HG03060 (cell line): ENCODE measurements at regions not wholly inside any gene's neighbourhood (a gene's known extent, or its start where the extent isn't known, plus 50 kb on each side); places are given as distances from the start of the nearest gene placed in this dataset.
"Not testable (repeated sequence)": the region's sequence is repeated elsewhere in the genome, so short reads cannot be mapped to it uniquely, and the experiment has no call there.

Source experiments
- ATAC-seq: cut with Tn5 transposase; IDR thresholded peaks from one replicate; pipeline ENCODE4 v1.9.1; 2021; ENCODE audit warnings: low read depth, moderate number of reproducible peaks; ENCODE audit not compliant: unreplicated experiment

DNA sequence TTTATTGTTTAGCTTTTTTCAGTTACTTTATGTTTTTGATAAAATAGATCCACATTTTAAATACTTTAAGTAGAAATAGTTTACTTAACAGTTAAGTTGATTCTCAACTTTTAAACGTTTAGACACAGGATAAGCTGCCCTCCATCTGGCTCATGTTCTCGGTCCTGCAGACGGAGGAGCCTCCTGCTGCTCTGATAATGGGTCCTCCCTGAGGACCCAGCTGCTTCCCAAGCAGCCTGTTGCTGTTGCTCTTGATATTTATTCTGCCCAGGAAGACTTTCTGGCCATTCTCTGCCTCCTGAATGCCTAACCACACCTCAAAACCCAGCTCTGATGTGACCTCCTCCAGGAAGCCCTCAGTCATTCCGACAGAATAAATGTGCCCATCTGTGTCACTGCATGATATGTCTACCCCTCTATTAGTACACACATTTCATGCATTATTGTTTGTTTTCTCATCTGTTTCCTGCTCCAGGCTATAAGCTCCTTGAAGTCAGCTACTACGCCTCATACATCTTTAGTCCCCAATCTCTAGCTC lies 267.2 kb upstream of the MSX2 start:
- no peak for ATAC-seq

DNA sequence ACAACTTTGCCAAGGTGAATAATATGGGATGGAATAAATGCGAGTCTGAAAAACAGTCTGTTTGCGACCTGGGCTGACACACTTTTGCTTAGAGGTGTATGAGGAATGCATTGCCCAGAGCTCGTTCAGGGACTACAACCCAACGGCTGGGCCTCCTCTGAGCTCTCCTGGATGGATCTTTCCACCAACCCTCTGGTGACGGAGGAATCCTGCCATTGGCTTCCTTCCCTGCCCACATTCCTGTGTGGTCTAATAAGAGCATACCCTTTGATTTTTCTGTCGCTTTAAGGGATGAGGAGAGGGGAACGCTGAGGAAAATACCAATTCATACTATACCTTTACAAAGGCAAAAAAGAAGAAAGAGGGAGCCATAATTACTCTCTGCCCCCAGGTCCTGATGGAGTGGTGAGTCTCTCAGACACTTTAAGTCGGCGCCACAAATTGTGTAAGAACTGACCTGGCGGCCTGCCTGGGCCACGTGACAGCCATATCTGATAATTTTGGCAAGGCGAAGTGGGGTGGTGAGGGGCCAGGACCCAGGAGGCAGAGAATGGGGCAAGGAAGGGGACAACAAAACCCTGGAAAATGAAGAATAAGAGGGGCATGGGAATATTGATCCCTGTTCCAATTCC lies 265.2 kb upstream of the MSX2 start:
- no peak for ATAC-seq

DNA sequence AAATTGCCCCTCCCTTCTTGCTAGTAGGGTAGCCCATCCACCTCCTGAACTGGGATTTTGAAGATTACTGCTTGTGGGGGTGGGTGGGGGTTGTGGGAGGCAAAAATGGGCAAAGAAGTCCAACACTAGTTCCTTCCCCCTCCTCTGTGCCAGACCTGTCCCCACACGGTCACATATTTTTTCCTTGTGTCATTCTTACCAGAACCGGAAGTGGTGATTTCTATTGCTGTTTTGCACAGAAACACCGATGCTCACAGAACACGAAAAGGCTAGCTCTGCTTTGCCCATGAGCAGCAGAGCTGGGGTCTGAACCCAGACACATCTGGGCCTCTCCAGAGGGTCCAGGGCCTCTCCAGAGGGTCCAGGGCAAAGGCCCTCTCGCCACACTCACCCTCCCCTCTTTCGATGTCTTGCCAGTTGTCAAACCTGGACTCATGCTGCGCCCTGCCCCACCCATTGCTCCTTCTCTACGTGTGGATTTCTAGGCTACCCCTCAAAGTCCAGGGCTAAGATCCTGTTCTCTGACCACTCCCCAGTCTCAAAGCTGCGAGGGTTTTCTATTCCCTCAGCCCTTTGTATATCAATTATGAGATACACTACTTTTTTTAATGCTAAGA lies 264.4 kb upstream of the MSX2 start:
- no peak for ATAC-seq

DNA sequence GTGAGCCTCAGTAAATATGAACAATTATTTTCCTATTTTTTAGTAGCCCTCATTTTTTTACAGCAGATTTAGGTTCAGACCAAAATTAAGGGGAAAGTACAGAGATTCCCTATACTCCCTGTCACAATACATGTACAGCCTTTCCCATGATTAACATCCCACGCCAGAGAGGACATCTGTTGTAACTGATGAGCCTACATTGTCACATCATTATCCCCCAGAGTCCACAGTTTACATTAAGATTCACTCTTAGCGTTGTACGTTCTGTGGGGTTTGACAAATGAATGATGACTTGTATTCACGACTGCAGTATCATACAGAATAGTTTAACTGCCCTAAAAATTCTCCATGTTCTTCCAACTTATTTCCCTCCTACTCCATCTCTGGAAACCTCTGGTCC lies 262.3 kb upstream of the MSX2 start:
- ATAC-seq: no peak

DNA sequence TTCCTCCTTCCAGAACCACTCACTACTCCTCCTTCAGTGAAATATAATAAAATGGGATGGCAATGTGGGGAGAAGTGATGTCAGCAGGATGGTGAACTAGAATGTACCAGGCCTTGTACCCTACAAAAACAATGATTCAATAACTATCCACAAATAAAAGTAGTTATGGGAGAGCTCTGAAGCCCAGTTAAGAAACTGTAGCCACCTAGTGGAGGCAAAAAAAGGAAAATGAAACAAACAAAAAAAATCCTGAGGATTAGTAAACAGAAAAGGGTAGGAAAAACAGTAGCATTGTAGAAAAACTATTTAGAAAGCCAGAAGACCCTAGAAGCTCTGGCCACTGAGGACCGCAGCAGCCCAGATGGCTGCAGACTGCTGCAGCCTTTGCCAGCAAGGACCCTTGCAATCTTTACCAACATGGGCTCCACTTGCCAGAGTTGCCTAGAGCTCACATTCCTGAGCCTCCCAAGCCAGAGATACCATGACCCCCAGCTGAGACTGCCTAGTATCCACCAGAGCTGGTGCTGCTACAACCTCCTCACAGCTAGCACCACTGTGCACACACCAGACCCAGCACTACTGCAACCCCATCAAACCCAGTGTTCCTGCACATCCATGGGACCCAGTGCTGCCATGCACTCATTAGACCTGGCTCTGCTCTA lies 259.7 kb upstream of the MSX2 start:
- no peak for ATAC-seq

DNA sequence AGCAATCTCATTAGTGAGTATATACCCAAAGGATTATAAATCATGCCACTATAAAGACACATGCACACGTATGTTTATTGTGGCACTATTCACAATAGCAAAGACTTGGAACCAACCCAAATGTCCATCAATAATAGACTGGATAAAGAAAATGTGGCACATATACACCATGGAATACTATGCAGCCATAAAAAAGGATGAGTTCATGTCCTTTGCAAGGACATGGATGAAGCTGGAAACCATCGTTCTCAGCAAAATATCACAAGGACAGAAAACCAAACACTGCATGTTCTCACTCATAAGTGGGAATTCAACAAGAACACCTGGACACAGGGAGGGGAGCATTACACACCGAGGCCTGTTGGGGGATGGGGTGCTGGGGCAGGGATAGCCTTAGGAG lies 252.9 kb upstream of the MSX2 start:
- not testable (repeated sequence) for ATAC-seq

DNA sequence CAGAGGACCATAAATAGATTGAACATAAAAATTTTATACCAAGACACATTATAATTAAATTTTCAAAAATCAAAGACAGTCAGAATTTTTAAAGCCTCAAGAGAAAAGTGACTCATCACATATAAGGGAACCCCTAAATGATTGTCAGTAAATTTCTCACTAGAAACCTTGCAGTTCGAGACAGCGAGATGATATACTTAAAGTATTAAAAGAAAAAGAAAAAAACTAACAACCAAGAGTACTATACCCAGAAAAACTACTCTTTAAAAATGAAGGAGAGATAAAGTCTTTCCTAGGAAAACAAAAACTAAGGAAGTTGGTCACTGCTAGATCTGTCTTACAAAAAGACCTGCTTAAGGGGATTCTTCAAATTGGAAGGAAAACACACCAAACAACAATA lies 251.4 kb upstream of the MSX2 start:
- no peak for ATAC-seq

DNA sequence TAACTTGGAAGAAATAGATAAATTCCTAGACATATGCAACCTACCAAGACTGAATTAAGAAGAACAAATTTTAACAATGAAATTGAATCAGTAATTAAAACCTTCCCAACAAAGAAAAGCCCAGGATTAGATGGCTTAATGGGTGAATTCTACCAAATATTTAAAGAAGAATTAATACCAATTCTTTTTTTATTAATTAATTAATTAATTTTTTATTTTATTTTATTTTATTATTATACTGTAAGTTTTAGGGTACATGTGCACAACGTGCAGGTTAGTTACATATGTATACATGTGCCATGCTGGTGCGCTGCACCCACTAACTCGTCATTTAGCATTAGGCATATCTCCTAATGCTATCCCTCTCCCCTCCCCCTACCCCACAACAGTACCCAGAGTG lies 248.4 kb upstream of the MSX2 start:
- ATAC-seq: not testable (repeated sequence)

DNA sequence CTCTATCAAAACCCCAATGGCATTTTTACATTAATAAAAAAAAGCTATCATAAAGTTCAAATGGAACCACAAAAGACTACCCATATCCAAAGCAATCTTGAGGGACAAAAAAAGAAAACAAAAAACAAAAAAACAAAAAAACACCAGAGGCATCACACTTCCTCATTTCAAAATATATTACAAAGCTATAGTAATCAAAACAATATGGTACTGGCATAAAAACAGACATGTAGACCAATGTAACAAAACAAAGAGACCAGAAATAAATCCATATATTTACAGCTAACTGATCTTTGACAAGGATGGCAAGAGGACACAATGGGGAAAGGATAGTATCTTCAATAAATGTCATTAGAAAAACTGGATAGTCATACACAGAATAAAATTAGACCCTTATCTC lies 245.1 kb upstream of the MSX2 start:
- no peak for ATAC-seq

DNA sequence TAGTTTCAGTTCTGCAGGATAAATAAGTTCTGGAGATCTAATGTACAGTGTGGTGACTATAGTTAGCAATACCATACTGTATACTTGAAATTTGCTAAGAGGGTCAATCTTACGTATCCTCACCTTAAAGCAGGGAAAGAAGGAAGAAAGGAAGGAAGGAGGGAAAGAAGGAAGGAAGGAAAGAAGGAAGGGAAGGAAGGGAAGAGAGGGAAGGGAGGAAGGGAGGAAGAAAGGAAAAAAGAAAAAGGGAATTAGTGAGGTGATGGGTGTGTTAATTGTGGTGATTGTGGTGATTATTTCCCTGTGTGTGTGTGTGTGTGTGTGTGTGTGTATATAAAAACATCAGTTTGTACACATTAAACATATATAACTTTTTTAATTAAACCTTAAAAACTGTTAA lies 242.6 kb upstream of the MSX2 start:
- ATAC-seq: no peak

DNA sequence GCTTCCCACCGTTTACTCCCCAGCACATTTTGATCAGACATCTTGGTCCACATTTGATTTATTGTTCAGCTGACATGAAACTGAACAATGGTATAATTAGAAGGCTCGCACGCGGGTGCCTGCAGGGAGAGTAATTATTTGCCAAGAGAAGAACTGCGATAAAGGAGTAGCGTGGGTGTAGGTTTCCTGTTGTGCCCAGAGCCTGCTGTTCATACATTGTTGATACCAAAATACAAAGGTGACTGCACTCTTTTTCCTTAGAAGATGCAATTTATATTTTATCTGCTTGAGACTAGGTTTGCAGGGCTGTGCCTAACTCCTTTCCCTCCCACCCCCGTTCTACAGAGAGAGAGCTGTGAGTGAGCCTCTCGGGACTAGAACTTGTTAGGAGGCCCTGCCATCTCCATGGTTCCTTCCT lies 241.8 kb upstream of the MSX2 start:
- ATAC-seq: no peak

DNA sequence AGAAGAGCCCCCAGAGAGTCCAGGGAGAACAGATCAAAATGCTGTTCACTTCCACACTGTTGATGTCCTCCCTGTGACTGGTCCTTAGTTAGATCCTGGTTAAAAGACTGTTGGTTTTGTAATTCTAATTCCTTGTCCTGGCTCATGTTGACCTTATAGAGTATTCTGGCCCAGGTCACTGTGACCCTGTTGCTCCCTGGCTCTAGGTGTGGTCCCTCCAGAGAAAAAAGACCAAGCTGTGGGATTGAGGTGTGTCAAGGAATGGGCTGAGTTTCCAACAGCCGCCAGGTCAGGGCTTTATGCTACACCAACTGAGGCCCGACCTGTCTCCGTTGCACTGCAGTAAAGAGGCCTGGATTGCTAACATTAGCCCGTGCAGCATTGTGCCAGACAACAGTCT lies 241.0 kb upstream of the MSX2 start:
- no peak for ATAC-seq

DNA sequence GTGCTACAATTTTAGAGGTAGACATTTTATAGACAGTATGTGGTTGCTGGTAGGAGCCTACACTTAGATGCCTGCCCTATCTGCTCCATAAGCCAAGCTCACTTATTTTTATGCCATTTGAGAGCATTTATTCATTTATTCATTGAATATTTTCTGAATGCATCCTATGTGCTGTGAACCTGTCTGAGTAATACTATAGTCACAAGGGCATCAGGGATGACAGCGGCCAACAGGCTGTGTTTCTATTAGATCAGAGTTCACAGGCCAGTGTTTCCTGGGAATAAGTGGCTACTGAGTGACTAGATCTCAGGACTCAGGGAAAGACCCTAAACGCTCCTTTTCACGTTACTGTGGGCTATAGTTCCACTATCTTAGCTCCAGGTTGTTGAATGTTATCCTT lies 235.2 kb upstream of the MSX2 start:
- no peak for ATAC-seq

DNA sequence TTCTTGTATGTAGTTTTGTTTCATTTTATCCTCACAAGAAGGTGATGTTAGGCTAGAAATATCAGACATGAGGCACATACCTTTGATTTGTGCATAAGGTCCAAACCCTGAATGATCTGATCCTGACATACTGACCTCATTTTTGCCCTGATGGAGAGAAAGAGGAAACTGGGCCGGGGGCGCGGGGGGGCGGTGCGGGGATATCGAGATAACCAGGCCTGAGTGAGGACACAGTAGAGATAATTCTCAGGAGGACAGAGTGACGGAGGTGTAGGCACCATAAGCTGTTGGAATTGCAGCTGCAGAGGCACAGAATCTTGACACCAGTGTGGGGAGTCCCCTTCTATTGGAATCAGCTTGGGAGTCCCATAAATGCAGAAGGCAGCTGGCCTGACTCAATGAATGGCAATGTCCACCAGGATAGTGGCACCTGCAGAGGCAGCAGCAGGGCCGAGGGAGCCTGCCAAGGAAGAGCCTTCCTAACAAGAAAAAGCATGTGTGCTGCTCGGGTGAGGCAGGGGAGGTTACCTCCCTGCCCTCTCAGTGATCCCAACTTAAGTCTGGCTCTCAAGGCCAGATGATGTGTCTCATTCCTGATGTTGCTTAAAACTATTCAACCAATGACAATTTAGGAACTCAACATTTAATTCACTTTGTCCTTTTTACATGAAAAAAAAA lies 234.3 kb upstream of the MSX2 start:
- no peak for ATAC-seq

DNA sequence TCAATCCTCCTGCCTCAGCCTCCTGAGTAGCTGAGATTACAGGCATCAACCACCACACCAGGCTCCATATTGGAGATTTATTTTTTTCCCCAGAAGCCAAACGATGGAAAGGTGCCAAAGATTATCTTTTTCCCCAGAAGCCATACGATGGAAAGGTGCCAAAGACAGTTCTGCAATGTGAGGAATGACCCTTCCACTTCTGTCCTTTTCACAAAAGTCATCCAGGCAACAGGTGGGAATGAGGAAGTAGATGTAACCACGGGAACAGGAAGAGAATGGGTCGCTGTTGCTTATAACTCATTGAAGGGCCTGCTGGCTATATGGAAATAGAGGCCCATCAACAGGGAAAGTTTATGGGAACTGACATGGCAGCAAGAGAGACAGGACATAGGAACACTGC lies 233.7 kb upstream of the MSX2 start:
- ATAC-seq: no peak

DNA sequence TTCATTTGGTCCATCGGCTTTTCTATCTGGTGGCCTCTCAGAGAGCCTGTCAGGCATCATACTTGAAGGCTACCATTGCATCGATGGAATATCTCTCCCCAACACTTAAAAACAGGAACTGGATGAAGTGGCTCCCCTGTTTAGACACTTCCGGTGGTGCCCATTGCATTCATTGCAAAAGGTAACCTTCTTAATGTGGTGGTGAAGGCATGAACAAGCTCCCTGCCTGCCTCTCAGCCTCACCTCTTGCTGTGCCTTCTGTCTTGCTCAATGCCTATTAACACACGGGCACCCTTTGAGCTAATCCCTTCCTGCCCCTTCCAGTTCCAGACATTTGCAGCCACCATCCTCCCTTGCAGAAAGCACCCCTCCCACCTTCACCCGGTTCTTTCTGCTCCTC lies 233.1 kb upstream of the MSX2 start:
- ATAC-seq: no peak

DNA sequence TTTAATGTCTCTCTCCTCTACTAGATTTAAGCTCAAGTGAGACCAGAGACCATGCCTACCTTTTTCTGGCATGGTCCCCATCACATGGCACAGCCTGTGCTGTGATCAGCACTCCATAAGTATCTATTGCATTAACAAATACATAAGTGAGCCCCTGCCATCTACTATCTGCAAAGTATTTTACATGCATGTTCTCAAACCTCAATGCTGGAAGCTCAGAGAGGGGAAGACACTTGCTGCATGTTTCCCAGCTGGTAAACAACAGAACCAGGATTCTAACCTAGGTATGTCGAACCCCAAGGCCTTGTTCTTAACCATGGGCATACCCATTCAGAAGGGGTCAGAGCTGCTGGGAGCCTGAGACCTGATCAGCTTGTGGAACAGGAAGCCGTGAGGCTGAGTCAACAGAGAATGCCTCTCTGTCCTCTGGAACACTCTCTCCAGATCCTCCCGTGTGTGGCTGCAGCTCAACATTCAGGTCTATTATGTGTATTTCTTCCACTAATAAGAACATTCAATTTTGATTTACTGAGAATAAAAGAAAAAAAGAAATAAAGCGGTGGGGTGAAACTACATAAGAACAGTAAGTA lies 232.5 kb upstream of the MSX2 start:
- ATAC-seq: no peak

DNA sequence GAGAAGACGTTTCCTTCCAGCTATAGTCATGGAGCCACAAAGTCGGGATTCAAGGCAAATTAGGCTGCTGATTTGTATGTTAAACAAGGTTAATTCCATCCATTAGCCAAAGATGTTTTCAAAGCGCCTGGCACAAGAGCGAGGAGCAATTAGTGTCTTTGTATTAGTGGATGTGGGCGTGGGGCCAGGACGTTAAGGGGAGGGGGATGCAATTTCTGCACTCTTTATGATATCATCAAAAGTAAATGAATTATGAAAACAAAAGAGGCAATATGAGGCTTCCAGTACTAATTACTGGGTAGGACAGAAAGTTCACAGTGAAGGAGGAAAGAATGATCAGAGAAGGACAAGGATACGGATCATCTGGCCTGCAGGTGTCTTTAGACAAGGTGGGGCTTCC lies 230.9 kb upstream of the MSX2 start:
- ATAC-seq: no peak

DNA sequence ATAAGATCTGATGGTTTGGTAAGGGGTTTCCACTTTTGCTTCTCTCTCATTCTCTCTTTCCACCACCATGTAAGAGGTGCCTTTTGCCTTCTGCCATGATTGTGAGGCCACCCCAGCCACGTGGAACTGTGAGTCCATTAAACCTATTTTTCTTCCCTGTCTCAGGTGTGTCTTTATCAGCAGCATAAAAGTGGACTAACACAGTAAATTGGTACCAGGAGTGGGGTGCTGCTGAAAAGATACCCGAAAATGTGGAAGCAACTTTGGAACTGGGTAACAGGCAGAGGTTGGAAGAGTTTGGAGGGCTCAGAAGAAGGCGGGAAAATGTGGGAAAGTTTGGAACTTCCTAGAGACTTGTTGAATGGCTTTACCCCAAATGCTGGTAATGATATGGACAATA lies 226.4 kb upstream of the MSX2 start:
- not testable (repeated sequence) for ATAC-seq

DNA sequence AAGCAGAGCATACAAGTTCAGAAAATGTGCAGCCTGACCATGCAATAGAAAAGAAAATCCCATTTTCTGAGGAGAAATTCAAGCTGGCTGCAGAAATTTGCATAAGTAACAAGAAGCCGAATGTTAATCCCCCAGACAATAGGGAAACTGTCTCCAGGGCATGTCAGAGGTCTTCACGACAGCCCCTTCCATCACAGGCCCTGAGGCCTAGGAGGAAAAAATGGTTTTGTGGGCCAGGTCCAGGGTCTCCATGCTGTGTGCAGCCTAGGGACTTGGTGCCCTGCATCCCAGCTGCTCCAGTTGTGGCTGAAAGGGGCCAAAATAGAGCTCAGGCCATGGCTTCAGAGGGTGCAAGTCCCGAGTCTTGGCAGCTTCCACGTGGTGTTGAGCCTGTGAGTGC lies 225.8 kb upstream of the MSX2 start:
- ATAC-seq: not testable (repeated sequence)

DNA sequence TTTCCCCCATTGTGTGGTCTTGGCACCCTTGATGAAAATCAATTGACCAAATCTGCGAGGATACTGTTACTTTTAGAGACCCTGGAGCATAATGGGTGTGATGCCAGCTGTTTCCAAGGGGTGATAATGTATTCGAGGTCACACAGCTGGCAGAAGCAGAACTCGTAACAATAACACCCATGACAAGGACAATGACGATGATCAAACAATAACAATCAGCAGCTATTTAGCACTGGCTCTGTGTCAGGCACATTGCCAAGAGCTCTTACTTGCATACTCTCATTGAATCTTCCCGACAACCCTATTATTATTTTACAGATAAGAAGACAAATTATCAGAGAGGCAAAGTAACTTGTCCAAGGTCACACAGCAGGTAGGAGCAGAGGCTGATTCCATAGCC lies 223.7 kb upstream of the MSX2 start:
- ATAC-seq: no peak
